Activated CD4-positive, alpha-beta T cell treated with anti-CD3 and anti-CD28 coated beads for 36 hours (primary cell): ENCODE measurements at regions not wholly inside any gene's neighbourhood (a gene's known extent, or its start where the extent isn't known, plus 50 kb on each side); places are given as distances from the start of the nearest gene placed in this dataset.

ENCODE experiments used
- ATAC-seq: fragments of 200-7000 bp; cut with Tn5 transposase; one replicate; pipeline ENCODE4 v1.10.0; 2021; ENCODE audit warnings: mild to moderate bottlenecking, moderate library complexity
- CTCF ChIA-PET: fragments of 350-600 bp; sonication (Branson Sonifier 250); formaldehyde crosslinking; loops from one replicate; lab custom pipeline; 2021; ENCODE audit warnings: antibody characterized with exemption; lab: Charles Lee
- POLR2A ChIA-PET: fragments of 350-600 bp; sonication (Branson Sonifier 250); formaldehyde crosslinking; loops from one replicate; lab custom pipeline; 2021; ENCODE audit warnings: antibody characterized with exemption, inconsistent platforms; lab: Charles Lee
- DNase-seq: peaks from one replicate; pipeline ENCODE4 v3.0.0-alpha.2; 2020
- H3K27ac Mint-ChIP-seq: one replicate; pipeline ENCODE4 v1.8.0; 2021; ENCODE audit warnings: mixed read lengths
- H3K27me3 Mint-ChIP-seq: one replicate; pipeline ENCODE4 v1.8.0; 2021; ENCODE audit warnings: mixed read lengths
- H3K36me3 Mint-ChIP-seq: one replicate; pipeline ENCODE4 v1.8.0; 2021; ENCODE audit warnings: low read depth, mixed read lengths
- H3K4me1 Mint-ChIP-seq: one replicate; pipeline ENCODE4 v1.8.0; 2021; ENCODE audit warnings: mixed read lengths
- H3K4me3 Mint-ChIP-seq: one replicate; pipeline ENCODE4 v1.8.0; 2021; ENCODE audit warnings: mild to moderate bottlenecking, moderate library complexity, mixed read lengths
- H3K9me3 Mint-ChIP-seq: one replicate; pipeline ENCODE4 v1.8.0; 2021; ENCODE audit warnings: low read depth, mixed read lengths
- intact Hi-C, 2 experiments: fragments of 100-400 bp; cut with DNase I in 1 of 2; cut with micrococcal nuclease in 1 of 2; formaldehyde crosslinking; loops; one replicate each; pipeline versions ENCODE4 v1.14.2 to v1.15.1; 2022 to 2024; cut with DNase I, micrococcal nuclease

- ATAC-seq (no peak), DNase-seq (no peak)
- Mint-ChIP-seq H3K27me3 (peaks cover 2% of the 10 kb centered on the region), H3K9me3 (no peaks in the 10 kb centered on the region), H3K4me3 (no peak overlapping the region), H3K36me3 (no peaks in the 10 kb centered on the region), H3K27ac (no peak overlapping the region), H3K4me1 (no peaks in the 10 kb centered on the region)
- CTCF ChIA-PET: no interaction called here
- POLR2A ChIA-PET: no interaction called here
- intact Hi-C loops: no loop called here
These were observed 476.5 kb downstream of the TCERG1L start for GRCh38 chr10:130835068-130835467.

- H3K36me3 Mint-ChIP-seq: no peaks in the 10 kb centered on the region
- H3K27ac Mint-ChIP-seq: no peak overlapping the region
- intact Hi-C loops: no loop called here
- H3K4me1 Mint-ChIP-seq: no peaks in the 10 kb centered on the region
- no peak for ATAC-seq
- peaks cover 2% of the 10 kb centered on the region for H3K27me3 Mint-ChIP-seq
- H3K9me3 Mint-ChIP-seq: no peaks in the 10 kb centered on the region
- no peak overlapping the region for H3K4me3 Mint-ChIP-seq
- POLR2A ChIA-PET: no interaction called here
- CTCF ChIA-PET: no interaction called here
- no peak for DNase-seq
These were observed 475.2 kb downstream of the TCERG1L start for GRCh38 chr10:130836344-130836743.

- ChIA-PET CTCF (no interaction called here), POLR2A (no interaction called here)
- H3K27me3 Mint-ChIP-seq: peaks cover 2% of the 10 kb centered on the region
These were observed 468.4 kb downstream of the TCERG1L start for GRCh38 chr10:130843051-130843653.

GRCh38 chr10:130844310-130844709 lies 467.2 kb downstream of the TCERG1L start:
- ATAC-seq: no peak
- H3K36me3 Mint-ChIP-seq: no peaks in the 10 kb centered on the region
- no peak overlapping the region for H3K27ac Mint-ChIP-seq

More at GRCh38 chr10:130843051-130843653, 468.4 kb downstream of the TCERG1L start:
- Mint-ChIP-seq H3K36me3 (no peaks in the 10 kb centered on the region), H3K4me1 (no peaks in the 10 kb centered on the region), H3K27ac (no peak overlapping the region), H3K9me3 (no peaks in the 10 kb centered on the region), H3K4me3 (no peak overlapping the region)
- intact Hi-C loops: no loop called here
- no peak for ATAC-seq
- no peak for DNase-seq

GRCh38 chr10:130847170-130847569 lies 464.4 kb downstream of the TCERG1L start:
- CTCF ChIA-PET: no interaction called here
- H3K36me3 Mint-ChIP-seq: no peaks in the 10 kb centered on the region
- H3K27ac Mint-ChIP-seq: no peak overlapping the region
- intact Hi-C loops: no loop called here
- H3K9me3 Mint-ChIP-seq: peaks cover 2% of the 10 kb centered on the region
- H3K4me3 Mint-ChIP-seq: no peak overlapping the region
- ATAC-seq (no peak), DNase-seq (no peak)
- H3K27me3 Mint-ChIP-seq: no peaks in the 10 kb centered on the region
- no peaks in the 10 kb centered on the region for H3K4me1 Mint-ChIP-seq
- POLR2A ChIA-PET: no interaction called here

More at GRCh38 chr10:130844310-130844709, 467.2 kb downstream of the TCERG1L start:
- ChIA-PET POLR2A (no interaction called here), CTCF (no interaction called here)
- no peaks in the 10 kb centered on the region for H3K27me3 Mint-ChIP-seq
- intact Hi-C loops: no loop called here
- no peak for DNase-seq
- H3K9me3 Mint-ChIP-seq: no peaks in the 10 kb centered on the region
- no peaks in the 10 kb centered on the region for H3K4me1 Mint-ChIP-seq
- no peak overlapping the region for H3K4me3 Mint-ChIP-seq

GRCh38 chr10:130848855-130849254 lies 462.7 kb downstream of the TCERG1L start:
- POLR2A ChIA-PET: no interaction called here
- intact Hi-C loops: no loop called here
- peaks cover 2% of the 10 kb centered on the region for H3K36me3 Mint-ChIP-seq
- DNase-seq: no peak
- CTCF ChIA-PET: interaction anchor here (0.7 kb wide), 1 partner anchor 51 kb away, joined by 3 read pairs; no protein-coding TSS in a partner anchor
- ATAC-seq: no peak
- no peak overlapping the region for H3K4me3 Mint-ChIP-seq
- H3K27me3 Mint-ChIP-seq: no peaks in the 10 kb centered on the region
- peaks cover 11% of the 10 kb centered on the region for H3K9me3 Mint-ChIP-seq
- H3K27ac Mint-ChIP-seq: no peak overlapping the region
- no peaks in the 10 kb centered on the region for H3K4me1 Mint-ChIP-seq

- Mint-ChIP-seq H3K4me1 (no peaks in the 10 kb centered on the region), H3K27ac (no peak overlapping the region), H3K36me3 (peaks cover 5% of the 10 kb centered on the region), H3K9me3 (peaks cover 27% of the 10 kb centered on the region), H3K27me3 (no peaks in the 10 kb centered on the region), H3K4me3 (no peak overlapping the region)
- intact Hi-C loops: no loop called here
- DNase-seq (no peak), ATAC-seq (no peak)
- CTCF ChIA-PET: no interaction called here
- POLR2A ChIA-PET: no interaction called here
These were observed 457.4 kb downstream of the TCERG1L start for GRCh38 chr10:130854151-130854550.

- Mint-ChIP-seq H3K27ac (no peak overlapping the region), H3K4me3 (no peak overlapping the region), H3K36me3 (peaks cover 5% of the 10 kb centered on the region), H3K4me1 (no peaks in the 10 kb centered on the region), H3K9me3 (peaks cover 22% of the 10 kb centered on the region), H3K27me3 (no peaks in the 10 kb centered on the region)
- POLR2A ChIA-PET: no interaction called here
- intact Hi-C loops: no loop called here
- CTCF ChIA-PET: no interaction called here
- no peak for ATAC-seq
- DNase-seq: no peak
These were observed 453.8 kb downstream of the TCERG1L start for GRCh38 chr10:130857631-130858295.

GRCh38 chr10:130858626-130859025 lies 452.9 kb downstream of the TCERG1L start:
- no peaks in the 10 kb centered on the region for H3K27me3 Mint-ChIP-seq
- no peak for DNase-seq
- ATAC-seq: no peak
- H3K36me3 Mint-ChIP-seq: peaks cover 3% of the 10 kb centered on the region
- CTCF ChIA-PET: no interaction called here
- POLR2A ChIA-PET: no interaction called here
- H3K27ac Mint-ChIP-seq: no peak overlapping the region
- no peaks in the 10 kb centered on the region for H3K4me1 Mint-ChIP-seq
- intact Hi-C loops: no loop called here
- peaks cover 16% of the 10 kb centered on the region for H3K9me3 Mint-ChIP-seq
- no peak overlapping the region for H3K4me3 Mint-ChIP-seq

GRCh38 chr10:130859427-130859826 lies 452.1 kb downstream of the TCERG1L start:
- Mint-ChIP-seq H3K4me3 (no peak overlapping the region), H3K27me3 (no peaks in the 10 kb centered on the region), H3K4me1 (no peaks in the 10 kb centered on the region), H3K9me3 (peaks cover 12% of the 10 kb centered on the region), H3K27ac (no peak overlapping the region), H3K36me3 (peaks cover 3% of the 10 kb centered on the region)
- no peak for ATAC-seq
- intact Hi-C loops: no loop called here
- ChIA-PET CTCF (no interaction called here), POLR2A (no interaction called here)
- no peak for DNase-seq

GRCh38 chr10:130862122-130862521 lies 449.4 kb downstream of the TCERG1L start:
- ATAC-seq: no peak
- Mint-ChIP-seq H3K4me1 (no peaks in the 10 kb centered on the region), H3K27ac (no peak overlapping the region), H3K27me3 (no peaks in the 10 kb centered on the region), H3K36me3 (no peaks in the 10 kb centered on the region), H3K4me3 (no peak overlapping the region), H3K9me3 (no peaks in the 10 kb centered on the region)
- CTCF ChIA-PET: no interaction called here
- no peak for DNase-seq
- intact Hi-C loops: no loop called here
- POLR2A ChIA-PET: no interaction called here

GRCh38 chr10:130862626-130863025 lies 448.9 kb downstream of the TCERG1L start:
- Mint-ChIP-seq H3K4me3 (no peak overlapping the region), H3K36me3 (no peaks in the 10 kb centered on the region), H3K4me1 (no peaks in the 10 kb centered on the region), H3K9me3 (no peaks in the 10 kb centered on the region), H3K27ac (no peak overlapping the region), H3K27me3 (no peaks in the 10 kb centered on the region)
- no peak for ATAC-seq
- POLR2A ChIA-PET: no interaction called here
- no peak for DNase-seq
- CTCF ChIA-PET: no interaction called here
- intact Hi-C loops: no loop called here
